Endothelial cell of umbilical vein (primary cell): ENCODE measurements at regions not wholly inside any gene's neighbourhood (a gene's known extent, or its start where the extent isn't known, plus 50 kb on each side); places are given as distances from the start of the nearest gene placed in this dataset.

ENCODE experiments used
- EZH2 ChIP-seq: IDR thresholded peaks from 2 replicates; pipeline ENCODE4 v1.6.1; 2012; ENCODE audit warnings: borderline replicate concordance, low read depth, mild to moderate bottlenecking, moderate library complexity, low read length, inconsistent platforms; ENCODE audit not compliant: severe bottlenecking
- GATA2 ChIP-seq: IDR thresholded peaks from 2 replicates; pipeline ENCODE4 v1.7.0; 2011; ENCODE audit warnings: low read depth, mild to moderate bottlenecking, moderate library complexity, mixed read lengths, low read length; ENCODE audit not compliant: insufficient read length, insufficient read depth
- POLR2A ChIP-seq: IDR thresholded peaks from 2 replicates; pipeline ENCODE4 v1.6.1; 2012; ENCODE audit warnings: low read depth, mild to moderate bottlenecking, control low read depth, low read length
- POLR2AphosphoS5 ChIP-seq: IDR thresholded peaks from 2 replicates; pipeline ENCODE4 v1.6.1; 2012; ENCODE audit warnings: low read depth, mild to moderate bottlenecking, control low read depth, low read length, moderate library complexity; ENCODE audit not compliant: insufficient read depth
- TF ChIP-seq, protein P1 (sequence below), 2 donors: IDR thresholded peaks; 1 replicate in 1 of 2; 2 replicates in 1 of 2; pipeline ENCODE4 v1.5.1; 2011; ENCODE audit warnings: low read length in 2 of 2, mild to moderate bottlenecking in 2 of 2, moderate library complexity in 2 of 2, control low read depth in 1 of 2, inconsistent platforms in 1 of 2, low read depth in 1 of 2; ENCODE audit not compliant: insufficient read depth in 1 of 2; ENCODE audit errors: extremely low read depth in 1 of 2

DNA sequence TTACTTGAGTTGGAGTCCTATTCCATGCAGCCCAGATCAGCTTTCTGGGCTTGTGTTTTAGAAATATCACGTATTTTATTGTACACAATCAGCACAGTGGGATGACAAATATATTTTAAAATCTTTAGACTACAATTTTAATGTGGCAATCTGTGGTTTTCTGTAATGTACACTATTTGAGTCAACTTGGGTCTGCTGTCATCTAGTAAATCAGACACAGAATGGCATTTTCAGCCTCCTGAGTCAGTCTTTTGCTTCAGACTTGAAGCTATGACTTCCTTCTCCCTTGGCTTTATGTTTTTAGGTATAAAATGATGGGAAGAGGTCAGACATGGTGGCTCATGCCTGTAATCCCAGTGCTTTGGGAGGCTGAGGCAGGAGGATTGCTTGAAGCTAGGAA lies 232.1 kb downstream of the NECTIN3 start:
- TF ChIP-seq, protein P1, sequence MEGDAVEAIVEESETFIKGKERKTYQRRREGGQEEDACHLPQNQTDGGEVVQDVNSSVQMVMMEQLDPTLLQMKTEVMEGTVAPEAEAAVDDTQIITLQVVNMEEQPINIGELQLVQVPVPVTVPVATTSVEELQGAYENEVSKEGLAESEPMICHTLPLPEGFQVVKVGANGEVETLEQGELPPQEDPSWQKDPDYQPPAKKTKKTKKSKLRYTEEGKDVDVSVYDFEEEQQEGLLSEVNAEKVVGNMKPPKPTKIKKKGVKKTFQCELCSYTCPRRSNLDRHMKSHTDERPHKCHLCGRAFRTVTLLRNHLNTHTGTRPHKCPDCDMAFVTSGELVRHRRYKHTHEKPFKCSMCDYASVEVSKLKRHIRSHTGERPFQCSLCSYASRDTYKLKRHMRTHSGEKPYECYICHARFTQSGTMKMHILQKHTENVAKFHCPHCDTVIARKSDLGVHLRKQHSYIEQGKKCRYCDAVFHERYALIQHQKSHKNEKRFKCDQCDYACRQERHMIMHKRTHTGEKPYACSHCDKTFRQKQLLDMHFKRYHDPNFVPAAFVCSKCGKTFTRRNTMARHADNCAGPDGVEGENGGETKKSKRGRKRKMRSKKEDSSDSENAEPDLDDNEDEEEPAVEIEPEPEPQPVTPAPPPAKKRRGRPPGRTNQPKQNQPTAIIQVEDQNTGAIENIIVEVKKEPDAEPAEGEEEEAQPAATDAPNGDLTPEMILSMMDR (IDR thresholded peaks at IDR 0.05; ENCODE audit: extremely low read depth in 1 of 2, insufficient read depth in 1 of 2, low read depth in 1 of 2, low read length in 2 of 2): no peak
- TF ChIP-seq POLR2AphosphoS5: no peak
- TF ChIP-seq POLR2A: no peak
- TF ChIP-seq EZH2: no peak
- no peak for TF ChIP-seq GATA2
